H1 (cell line): ENCODE measurements at regions not wholly inside any gene's neighbourhood (a gene's known extent, or its start where the extent isn't known, plus 50 kb on each side); places are given as distances from the start of the nearest gene placed in this dataset.

Experiments used
- CTCF ChIA-PET: fragments of 300-600 bp; sonication (Branson Sonifier 250); formaldehyde crosslinking; loops from one replicate; lab custom pipeline; 2021; ENCODE audit not compliant: partially characterized antibody; lab: Charles Lee
- POLR2A ChIA-PET: fragments of 300-600 bp; sonication (Branson Sonifier 250); formaldehyde crosslinking; loops from one replicate; lab custom pipeline; 2021; ENCODE audit warnings: inconsistent platforms; ENCODE audit not compliant: partially characterized antibody; lab: Charles Lee
- DNase-seq, 2 experiments: peaks; one replicate each; pipeline versions ENCODE4 v3.0.0 to v3.0.0-alpha.2; 2010 to 2022; ENCODE audit warnings: low spot score in 2 of 2, low read depth in 1 of 2, mixed read lengths in 1 of 2
- FAIRE-seq: peaks from 2 replicates; lab custom pipeline; 2011; peaks lifted over from hg19 to GRCh38; lab: Jason Lieb, UNC
- H2AFZ ChIP-seq: 2 replicates; pipeline ENCODE4 v1.8.1; 2012; ENCODE audit warnings: low read length, inconsistent platforms
- H2AK5ac ChIP-seq: 2 replicates; pipeline ENCODE4 v1.6.1; 2013; ENCODE audit warnings: low read depth, low read length
- H2BK120ac ChIP-seq: replicated peaks from 2 replicates; pipeline ENCODE3; 2013; ENCODE audit warnings: low read depth, low read length, inconsistent platforms
- H2BK12ac ChIP-seq: 2 replicates; pipeline ENCODE4 v1.6.1; 2013; ENCODE audit warnings: low read depth, low read length
- H2BK15ac ChIP-seq: 2 replicates; pipeline ENCODE4 v1.6.1; 2013; ENCODE audit warnings: low read length
- H2BK20ac ChIP-seq: 2 replicates; pipeline ENCODE4 v1.6.1; 2013; ENCODE audit warnings: low read length
- H2BK5ac ChIP-seq: 2 replicates; pipeline ENCODE4 v1.6.1; 2013; ENCODE audit warnings: low read depth, low read length
- H3K14ac ChIP-seq: 2 replicates; pipeline ENCODE4 v1.6.1; 2013; ENCODE audit warnings: inconsistent platforms; ENCODE audit not compliant: insufficient read length
- H3K18ac ChIP-seq: 2 replicates; pipeline ENCODE4 v1.6.1; 2013; ENCODE audit warnings: low read length; ENCODE audit errors: extremely low read depth
- H3K23ac ChIP-seq: 2 replicates; pipeline ENCODE4 v1.6.1; 2013; ENCODE audit warnings: inconsistent platforms; ENCODE audit not compliant: insufficient read length
- H3K23me2 ChIP-seq: 2 replicates; pipeline ENCODE4 v1.6.1; 2013; ENCODE audit warnings: low read depth, low read length
- H3K27ac ChIP-seq: 2 replicates; pipeline ENCODE4 v1.6.1; 2011; ENCODE audit warnings: low read depth, low read length, inconsistent platforms
- H3K27me3 ChIP-seq, 4 experiments: replicated peaks in 1 of 4; 1 replicate in 1 of 4; 2 replicates in 3 of 4; pipeline versions ENCODE4 v1.6.1 to v1.8.1; 2011 to 2013; ENCODE audit warnings: low read length in 3 of 4, mild to moderate bottlenecking in 3 of 4, inconsistent platforms in 2 of 4, mixed read lengths in 2 of 4, moderate library complexity in 1 of 4; ENCODE audit not compliant: control insufficient read depth in 3 of 4, insufficient read depth in 3 of 4; ENCODE audit errors: extremely low read depth in 1 of 4
- H3K36me3 ChIP-seq, 4 experiments: 2 replicates each; pipeline versions ENCODE4 v1.6.1 to v1.8.1; 2011 to 2013; ENCODE audit warnings: mild to moderate bottlenecking in 4 of 4, low read length in 3 of 4, moderate library complexity in 2 of 4, control low read depth in 1 of 4, inconsistent platforms in 1 of 4; ENCODE audit not compliant: insufficient read depth in 4 of 4, control insufficient read depth in 2 of 4
- H3K4ac ChIP-seq: replicated peaks from 2 replicates; pipeline ENCODE3; 2013; ENCODE audit warnings: low read length, low read depth, mixed read lengths, inconsistent platforms; ENCODE audit not compliant: insufficient read length
- H3K4me1 ChIP-seq, 4 experiments: replicated peaks in 1 of 4; 1 replicate in 1 of 4; 2 replicates in 3 of 4; pipeline versions ENCODE4 v1.6.1 to v1.8.1; 2011 to 2013; ENCODE audit warnings: low read length in 3 of 4, inconsistent platforms in 2 of 4, mixed read lengths in 1 of 4; ENCODE audit not compliant: insufficient read depth in 4 of 4, control insufficient read depth in 3 of 4
- H3K4me2 ChIP-seq, 2 experiments: 2 replicates each; pipeline versions ENCODE4 v1.6.1 to v1.8.1; 2011 to 2013; ENCODE audit warnings: low read depth in 2 of 2, low read length in 2 of 2, control low read depth in 1 of 2, inconsistent platforms in 1 of 2, mild to moderate bottlenecking in 1 of 2; ENCODE audit not compliant: insufficient read depth in 1 of 2
- H3K4me3 ChIP-seq, 4 experiments: fragments of 200-600, 300-600 bp in 1 of 4; sonication (generic), shearing (Covaris generic), sonication (Bioruptor Twin) in 1 of 4; 2 replicates each; pipeline versions ENCODE4 v1.5.1 to v1.8.1; 2011 to 2016; ENCODE audit warnings: low read length in 4 of 4, low read depth in 3 of 4, control low read depth in 2 of 4, inconsistent platforms in 2 of 4, mild to moderate bottlenecking in 2 of 4, mixed read lengths in 1 of 4, moderate library complexity in 1 of 4; ENCODE audit not compliant: insufficient read depth in 2 of 4; ENCODE audit errors: extremely low read depth in 1 of 4
- H3K56ac ChIP-seq: replicated peaks from 2 replicates; pipeline ENCODE3; 2013; ENCODE audit warnings: low read depth, mild to moderate bottlenecking, mixed read lengths, low read length, inconsistent platforms; ENCODE audit not compliant: insufficient read length
- H3K79me1 ChIP-seq: 2 replicates; pipeline ENCODE4 v1.6.1; 2013; ENCODE audit warnings: low read depth, low read length, control low read depth
- H3K79me2 ChIP-seq, 2 experiments: 2 replicates each; pipeline versions ENCODE4 v1.6.1 to v1.8.1; 2012 to 2013; ENCODE audit warnings: low read length in 2 of 2, mild to moderate bottlenecking in 2 of 2, inconsistent platforms in 1 of 2; ENCODE audit not compliant: insufficient read depth in 2 of 2, control insufficient read depth in 1 of 2
- H3K9ac ChIP-seq, 4 experiments: replicated peaks in 1 of 4; 1 replicate in 1 of 4; 2 replicates in 3 of 4; pipeline versions ENCODE4 v1.6.1 to v1.8.1; 2011 to 2013; ENCODE audit warnings: low read depth in 3 of 4, low read length in 3 of 4, control low read depth in 2 of 4, mild to moderate bottlenecking in 2 of 4, moderate library complexity in 2 of 4, inconsistent platforms in 1 of 4; ENCODE audit errors: extremely low read depth in 1 of 4
- H3K9me3 ChIP-seq, 2 experiments: 2 replicates each; pipeline versions ENCODE4 v1.6.1 to v1.8.1; 2012 to 2013; ENCODE audit warnings: mild to moderate bottlenecking in 2 of 2, moderate library complexity in 2 of 2, control low read depth in 1 of 2, inconsistent platforms in 1 of 2, low read depth in 1 of 2, low read length in 1 of 2, mixed read lengths in 1 of 2; ENCODE audit not compliant: insufficient read depth in 2 of 2
- H4K20me1 ChIP-seq, 2 experiments: replicated peaks in 1 of 2; 2 replicates each; pipeline versions ENCODE3 to v1.8.1; 2011 to 2013; ENCODE audit warnings: inconsistent platforms in 2 of 2, low read length in 2 of 2, mild to moderate bottlenecking in 1 of 2; ENCODE audit not compliant: insufficient read depth in 2 of 2, control insufficient read depth in 1 of 2
- H4K5ac ChIP-seq: 2 replicates; pipeline ENCODE4 v1.6.1; 2013; ENCODE audit warnings: low read length, low read depth, mixed read lengths, inconsistent platforms; ENCODE audit not compliant: insufficient read length
- H4K8ac ChIP-seq: 2 replicates; pipeline ENCODE4 v1.8.0; 2013; ENCODE audit warnings: mild to moderate bottlenecking, moderate library complexity, low read length, inconsistent platforms; ENCODE audit not compliant: insufficient read depth; ENCODE audit errors: extremely low read depth
- H4K91ac ChIP-seq: replicated peaks from 2 replicates; pipeline ENCODE3; 2013; ENCODE audit warnings: low read length, mixed read lengths, inconsistent platforms; ENCODE audit not compliant: insufficient read length
- BCL11A ChIP-seq, 2 experiments: IDR thresholded peaks; one replicate each; pipeline ENCODE4 v1.6.1; 2011; ENCODE audit warnings: low read depth in 2 of 2, low read length in 2 of 2, mild to moderate bottlenecking in 2 of 2
- CBX8 ChIP-seq: fragments of 300-800, 300-1000 bp; sonication (generic); IDR thresholded peaks from 2 replicates; pipeline ENCODE4 v1.7.1; 2016; ENCODE audit warnings: low read depth, low read length, borderline replicate concordance
- CEBPB ChIP-seq: IDR thresholded peaks from 2 replicates; pipeline ENCODE4 v1.6.1; 2012; ENCODE audit warnings: low read depth, low read length
- EZH2 ChIP-seq: fragments of 200-600 bp; sonication (generic); IDR thresholded peaks from 2 replicates; pipeline ENCODE4 v1.7.1; 2012; ENCODE audit warnings: low read depth, mild to moderate bottlenecking, moderate library complexity, low read length, inconsistent platforms; ENCODE audit not compliant: severe bottlenecking
- GTF2F1 ChIP-seq: IDR thresholded peaks from 2 replicates; pipeline ENCODE4 v1.6.1; 2012; ENCODE audit warnings: low read depth, low read length, improper control_type of control experiment, borderline replicate concordance
- KDM5A ChIP-seq: fragments of 200-600 bp; IDR thresholded peaks from 2 replicates; pipeline ENCODE4 v1.7.1; 2012; ENCODE audit warnings: mild to moderate bottlenecking, low read length, inconsistent platforms, mixed read lengths
- NANOG ChIP-seq: IDR thresholded peaks from 2 replicates; pipeline ENCODE4 v1.6.1; 2011; ENCODE audit warnings: low read length, low read depth, mild to moderate bottlenecking, inconsistent platforms; ENCODE audit not compliant: insufficient read depth, poor library complexity, severe bottlenecking
- POLR2A ChIP-seq, 2 experiments: IDR thresholded peaks; 1 replicate in 1 of 2; 2 replicates in 1 of 2; pipeline ENCODE4 v1.6.1; 2011; ENCODE audit warnings: low read depth in 2 of 2, low read length in 2 of 2, mild to moderate bottlenecking in 2 of 2; ENCODE audit errors: control extremely low read depth in 1 of 2
- POU5F1 ChIP-seq: IDR thresholded peaks from 2 replicates; pipeline ENCODE4 v1.6.1; 2011; ENCODE audit warnings: low read depth, mild to moderate bottlenecking, low read length, moderate library complexity
- WGBS, 2 experiments: shearing (Covaris generic) in 1 of 2; methylation state at CpG; one replicate each; pipeline versions ENCODE4 v1.1.6 to v1.1.7; 2013 to 2015; ENCODE audit warnings: low lambda C conversion rate in 2 of 2, mixed read lengths in 2 of 2, inconsistent platforms in 1 of 2, low coverage in 1 of 2, missing lambda C conversion rate in 1 of 2; ENCODE audit not compliant: insufficient replicate concordance in 2 of 2, insufficient coverage in 1 of 2, insufficient read length in 1 of 2; ENCODE audit errors: extremely low coverage in 1 of 2, missing lambda C conversion rate in 1 of 2; 5-methylcytosine and 5-hydroxymethylcytosine counted together
- TF ChIP-seq, protein P1 (sequence below): IDR thresholded peaks from 2 replicates; pipeline ENCODE4 v1.6.1; 2012; ENCODE audit warnings: inconsistent platforms
- TF ChIP-seq, protein P2 (sequence below): IDR thresholded peaks from 2 replicates; pipeline ENCODE4 v1.6.1; 2012; ENCODE audit warnings: inconsistent platforms

DNA sequence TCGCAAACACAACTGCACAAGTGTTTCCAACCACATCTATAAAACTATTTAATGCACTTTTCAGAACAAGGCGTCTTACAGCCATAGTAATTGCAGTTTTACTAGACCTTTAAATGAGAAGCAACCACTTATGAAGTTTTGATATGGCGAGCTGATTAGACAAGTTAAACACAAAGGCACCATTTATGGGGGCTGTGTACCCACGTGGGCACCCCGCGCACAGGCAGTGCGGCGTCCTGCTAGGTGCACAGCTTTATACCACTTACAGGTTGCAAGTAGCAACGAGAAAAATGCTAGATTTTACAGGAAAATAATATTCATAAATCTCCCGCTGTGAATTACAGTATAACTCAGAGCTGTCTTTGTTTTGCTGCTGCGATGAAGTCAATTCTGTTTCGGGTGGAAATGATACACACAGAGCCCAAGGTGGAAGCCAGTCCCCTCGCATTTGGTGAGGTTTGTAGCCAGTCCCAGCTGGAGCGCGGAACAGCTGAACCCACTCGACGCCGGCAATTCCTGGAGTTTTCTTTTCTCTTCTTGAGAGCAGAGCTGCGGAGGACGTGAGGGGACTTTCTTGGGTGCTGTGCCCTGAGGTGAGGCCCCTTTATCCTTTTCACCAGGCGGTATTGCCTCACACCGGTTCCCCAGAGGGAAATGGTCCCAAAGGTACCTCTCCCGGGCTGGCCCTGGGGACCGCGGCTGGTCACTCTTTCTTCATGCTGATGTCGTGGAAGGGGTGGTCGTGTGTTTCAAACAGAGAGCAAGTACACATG lies 76.7 kb downstream of the PTGR3 start:
- no peak overlapping the region for H4K8ac ChIP-seq
- ChIA-PET CTCF (interaction anchor here (0.6 to 1.4 kb wide), 7 partner anchors 11 to 654 kb away, joined by 3 to 6 read pairs (median 3); no protein-coding TSS in a partner anchor), POLR2A (no interaction called here)
- no peaks in the 10 kb centered on the region for H3K27me3 ChIP-seq
- DNase-seq (peak in 1 of 2 experiments; percentile 33), FAIRE-seq (no peak)
- H2BK5ac ChIP-seq: no peak overlapping the region
- H3K27ac ChIP-seq: no peak overlapping the region
- 91% methylated on average over 27 of the region's 27 CpGs; no CpG with 5 or more reads in 1 of the 2 experiments for WGBS, 2 experiments
- no peak overlapping the region for H3K4ac ChIP-seq
- H2AK5ac ChIP-seq: no peak overlapping the region
- no peak overlapping the region for H2BK120ac ChIP-seq
- no peaks in the 10 kb centered on the region for H3K36me3 ChIP-seq
- H3K79me1 ChIP-seq: no peaks in the 10 kb centered on the region
- no peak overlapping the region for H2BK12ac ChIP-seq
- no peak overlapping the region for H3K9ac ChIP-seq
- H4K20me1 ChIP-seq: peaks cover 0 to 6% of the 10 kb centered on the region in 2 experiments
- no peaks in the 10 kb centered on the region for H3K23me2 ChIP-seq
- no peaks in the 10 kb centered on the region for H3K4me1 ChIP-seq
- no peak overlapping the region for H4K91ac ChIP-seq
- H2AFZ ChIP-seq: no peak overlapping the region
- H3K14ac ChIP-seq: no peak overlapping the region
- no peak overlapping the region for H2BK20ac ChIP-seq
- no peaks in the 10 kb centered on the region for H3K9me3 ChIP-seq
- H3K18ac ChIP-seq: no peak overlapping the region
- H4K5ac ChIP-seq: no peak overlapping the region
- H2BK15ac ChIP-seq: no peak overlapping the region
- H3K79me2 ChIP-seq: no peaks in the 10 kb centered on the region
- no peak overlapping the region for H3K4me2 ChIP-seq
- no peak overlapping the region for H3K23ac ChIP-seq
- H3K56ac ChIP-seq: no peak overlapping the region
- no peak overlapping the region for H3K4me3 ChIP-seq
- TF ChIP-seq, protein P1, sequence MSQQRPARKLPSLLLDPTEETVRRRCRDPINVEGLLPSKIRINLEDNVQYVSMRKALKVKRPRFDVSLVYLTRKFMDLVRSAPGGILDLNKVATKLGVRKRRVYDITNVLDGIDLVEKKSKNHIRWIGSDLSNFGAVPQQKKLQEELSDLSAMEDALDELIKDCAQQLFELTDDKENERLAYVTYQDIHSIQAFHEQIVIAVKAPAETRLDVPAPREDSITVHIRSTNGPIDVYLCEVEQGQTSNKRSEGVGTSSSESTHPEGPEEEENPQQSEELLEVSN: no peak
- no peak for TF ChIP-seq CEBPB
- no peak for TF ChIP-seq KDM5A
- TF ChIP-seq GTF2F1: no peak
- TF ChIP-seq NANOG: no peak
- TF ChIP-seq, protein P2, sequence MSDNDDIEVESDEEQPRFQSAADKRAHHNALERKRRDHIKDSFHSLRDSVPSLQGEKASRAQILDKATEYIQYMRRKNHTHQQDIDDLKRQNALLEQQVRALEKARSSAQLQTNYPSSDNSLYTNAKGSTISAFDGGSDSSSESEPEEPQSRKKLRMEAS: no peak
- no peak for TF ChIP-seq POLR2A (IDR thresholded peaks at IDR 0.05; ENCODE audit: control extremely low read depth in 1 of 2, low read depth in 2 of 2, low read length in 2 of 2)
- no peak for TF ChIP-seq CBX8
- TF ChIP-seq BCL11A (IDR thresholded peaks at IDR 0.05; ENCODE audit: low read depth in 2 of 2, low read length in 2 of 2): no peak
- TF ChIP-seq EZH2: no peak
- no peak for TF ChIP-seq POU5F1
